Myocyte (in vitro differentiated cells): ENCODE measurements at regions not wholly inside any gene's neighbourhood (a gene's known extent, or its start where the extent isn't known, plus 50 kb on each side); places are given as distances from the start of the nearest gene placed in this dataset.

ENCODE experiments used
- DNase-seq: peaks from one replicate; pipeline ENCODE4 v3.0.0-alpha.2; 2012; ENCODE audit warnings: low read depth

DNA sequence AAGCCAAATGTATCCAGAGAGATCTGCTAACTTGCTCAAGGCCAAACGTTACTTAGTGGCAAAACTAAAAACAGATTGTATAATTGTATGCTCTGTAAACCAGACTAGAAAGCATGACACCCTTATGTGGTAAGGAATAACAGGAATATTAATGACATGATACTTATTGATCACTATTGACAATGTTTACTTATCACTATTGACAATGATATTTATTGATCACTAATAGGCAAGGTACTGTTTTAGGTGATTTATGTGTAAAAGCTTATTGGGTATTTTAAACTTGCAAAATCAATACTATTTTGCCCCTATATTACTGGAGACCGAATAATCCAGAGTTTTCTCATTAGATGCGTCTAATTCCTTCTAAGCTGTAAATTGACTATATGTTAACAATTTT, 985.1 kb downstream of the CDH11 start:
- DNase-seq, result no peak

GRCh38 chr16:64136314-64136713, 985.5 kb downstream of the CDH11 start:
- DNase-seq, result no peak

- peak; percentile 49 for DNase-seq
These were observed 988.5 kb downstream of the CDH11 start for GRCh38 chr16:64133366-64133765.

DNA sequence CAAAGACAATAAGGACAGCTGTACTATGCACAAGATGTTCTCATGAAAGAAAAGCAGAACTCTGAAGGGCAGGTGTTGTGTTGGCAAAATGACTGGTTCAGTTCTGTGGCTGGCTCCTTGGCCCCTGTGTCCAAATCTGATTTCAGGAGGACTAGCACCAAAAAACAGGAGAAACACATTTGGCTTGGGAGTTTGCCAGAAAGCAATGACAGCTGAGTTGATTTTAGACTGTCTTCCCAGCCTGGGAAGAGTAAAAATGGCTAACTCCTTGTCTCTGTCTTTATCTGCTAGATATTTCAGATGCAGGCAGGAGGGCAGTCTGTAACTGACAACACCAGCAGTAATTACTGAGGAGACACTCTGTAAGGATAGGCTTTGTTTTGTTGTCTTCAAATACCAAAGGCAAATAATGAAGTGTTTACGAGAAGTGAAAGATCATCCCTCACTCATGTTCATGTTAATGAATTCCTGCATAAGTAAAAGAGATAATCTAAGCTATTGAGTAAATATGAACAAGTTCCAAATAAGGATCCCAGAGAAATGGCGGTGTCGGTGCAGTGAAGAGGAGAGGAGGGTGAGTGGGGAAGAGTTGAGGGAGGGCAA, 989.0 kb downstream of the CDH11 start:
- peak; percentile 80 for DNase-seq

DNA sequence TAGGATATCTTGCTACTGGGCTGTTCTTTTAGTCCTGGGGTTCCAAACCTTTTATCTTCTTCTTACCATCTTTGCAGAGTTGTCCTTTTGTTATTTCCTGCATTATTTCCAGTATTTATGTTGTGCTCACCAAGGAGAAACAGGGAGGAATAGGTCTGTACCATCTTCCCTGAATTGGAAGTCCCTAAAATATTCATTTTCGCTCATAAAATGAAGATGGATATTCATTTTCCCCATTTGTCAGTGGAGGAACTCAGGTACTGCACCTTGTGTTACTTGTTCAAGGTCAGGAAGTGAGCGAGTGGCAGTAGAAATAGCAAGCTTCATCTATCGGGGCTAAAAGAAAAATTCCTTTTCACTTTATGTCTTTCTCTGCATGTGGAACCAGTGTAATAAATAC, 989.7 kb downstream of the CDH11 start:
- no peak for DNase-seq

GRCh38 chr16:64131423-64131822, 990.4 kb downstream of the CDH11 start:
- DNase-seq, result peak; percentile 63

DNA sequence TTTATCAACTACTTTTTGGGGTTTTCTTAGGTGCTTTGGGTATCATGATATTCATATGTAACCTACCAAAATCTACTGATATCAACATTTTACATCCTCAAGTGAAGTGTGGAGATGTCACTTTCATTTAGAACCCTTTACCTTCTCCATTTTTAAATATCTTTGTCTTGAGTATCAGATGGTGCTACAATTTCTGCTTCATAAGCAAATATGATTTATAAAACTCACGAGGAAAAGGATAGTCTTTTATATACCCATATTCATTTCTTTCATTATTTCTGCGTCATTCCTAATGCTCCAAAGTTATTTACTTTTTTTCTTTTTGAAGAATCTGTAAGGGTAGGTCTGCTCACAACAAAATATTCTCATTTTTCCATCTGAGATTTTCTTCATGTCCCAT, 991.7 kb downstream of the CDH11 start:
- no peak for DNase-seq

DNA sequence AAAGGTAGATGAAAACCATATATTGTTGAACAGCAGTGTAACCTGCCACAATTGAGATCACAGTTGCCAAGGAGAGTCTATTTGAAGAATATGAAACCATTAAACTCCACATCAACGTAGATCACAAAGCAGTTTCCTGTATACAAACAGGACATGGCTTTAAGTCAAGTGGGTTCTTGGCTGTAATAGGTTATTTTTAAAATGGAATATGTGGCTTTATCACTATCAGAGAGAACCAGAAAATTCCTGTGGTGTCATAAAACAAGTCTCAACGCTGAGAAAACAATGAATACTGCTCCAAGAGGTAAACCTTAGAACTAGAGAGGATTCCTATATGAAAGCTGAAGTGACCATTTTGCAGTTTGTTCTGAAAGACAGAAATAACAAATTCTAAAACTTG, 999.7 kb downstream of the CDH11 start:
- DNase-seq, result peak; percentile 37

DNA sequence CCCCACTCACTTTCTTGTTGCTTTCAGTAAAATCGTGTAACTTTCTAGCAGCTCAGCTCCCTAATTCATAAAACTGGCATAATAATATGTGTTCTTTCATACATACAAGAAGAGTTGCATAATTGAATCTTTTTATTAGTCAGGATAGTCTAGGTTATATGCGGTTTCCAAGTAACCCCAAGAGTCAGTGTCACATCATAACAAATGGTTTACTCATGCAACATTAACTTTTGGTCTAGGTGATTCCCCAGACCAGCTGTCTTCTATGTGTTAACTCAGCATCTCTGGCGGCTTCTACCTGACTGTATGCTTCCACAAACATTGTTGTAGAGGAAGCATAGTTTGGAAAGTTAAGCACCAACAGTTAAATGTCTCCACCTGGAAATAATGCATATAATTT, 1000.4 kb downstream of the CDH11 start:
- peak; percentile 76 for DNase-seq

DNA sequence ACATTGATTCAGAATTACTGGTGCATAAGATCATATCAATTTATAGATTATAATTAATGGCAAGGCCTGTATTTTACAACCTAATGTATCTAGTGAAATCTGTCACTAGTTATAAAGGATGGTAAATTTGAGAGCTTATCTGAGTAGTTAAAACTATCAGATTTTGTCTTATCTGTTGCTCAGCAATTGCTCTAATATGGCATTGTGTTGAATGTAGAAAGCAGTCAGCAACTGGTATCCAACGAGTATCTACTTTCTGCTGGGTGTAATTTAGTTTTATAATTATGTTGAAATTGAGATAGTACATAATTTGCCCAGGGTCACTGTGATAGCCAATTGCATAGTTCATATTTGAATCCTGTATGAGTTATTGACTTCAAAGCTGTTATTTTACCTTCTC, 1005.7 kb downstream of the CDH11 start:
- no peak for DNase-seq

DNA sequence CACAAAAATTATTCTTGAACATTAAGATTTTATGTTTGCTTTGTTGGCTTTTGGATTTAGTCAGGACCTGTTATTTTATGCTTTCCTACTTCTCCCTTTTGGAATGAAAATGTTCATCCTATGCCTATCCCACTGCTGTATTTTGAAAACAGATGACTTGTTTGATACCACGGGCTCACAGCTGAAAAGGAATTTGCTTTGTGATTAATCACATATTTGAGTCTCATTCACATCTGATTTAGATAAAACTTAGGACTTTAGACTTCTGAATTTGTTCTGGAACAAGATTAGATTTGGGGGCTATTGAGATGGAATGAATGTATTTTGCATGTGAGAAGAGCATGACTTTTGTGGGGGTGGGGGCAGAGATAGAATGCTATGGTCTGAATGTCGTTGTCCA, 1012.6 kb downstream of the CDH11 start:
- no peak for DNase-seq

DNA sequence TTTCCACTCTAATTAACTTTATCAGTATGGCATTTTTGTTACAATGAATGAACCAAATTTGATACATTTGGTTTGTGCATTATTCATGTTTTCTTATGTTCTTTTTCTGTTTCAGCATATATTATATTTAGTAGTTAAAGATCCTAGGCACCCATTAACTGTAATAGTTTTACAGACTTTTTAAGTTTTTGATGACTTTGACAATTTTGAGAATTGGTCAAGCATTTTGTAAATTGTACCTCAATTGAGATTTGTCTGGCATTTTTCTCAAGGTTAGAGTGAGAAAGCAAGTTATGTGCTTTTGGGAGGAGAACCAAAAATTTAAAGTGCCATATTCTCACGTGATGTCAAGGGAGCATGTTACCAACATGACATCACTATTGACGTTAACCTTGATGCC, 1019.2 kb downstream of the CDH11 start:
- no peak for DNase-seq

- no peak for DNase-seq
These were observed 1023.4 kb downstream of the CDH11 start for GRCh38 chr16:64098451-64098850.

DNA sequence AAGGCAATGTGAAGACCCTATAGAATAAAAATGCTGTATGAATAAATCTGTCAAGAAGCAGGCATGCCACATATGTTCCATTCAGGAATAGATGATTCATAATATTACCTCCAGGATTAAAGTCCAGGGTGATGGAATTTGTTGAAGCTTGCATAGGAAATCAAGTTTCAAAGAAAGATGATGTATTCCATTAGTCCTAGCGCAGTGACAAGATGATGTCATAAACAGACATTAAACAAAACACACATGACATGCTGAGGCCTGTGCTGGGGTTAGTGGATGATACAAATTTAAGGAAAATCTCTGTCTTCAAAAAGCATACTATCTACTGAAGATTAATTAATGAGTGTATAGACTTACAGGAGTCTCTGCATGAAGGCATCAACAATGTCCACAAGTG, 1025.2 kb downstream of the CDH11 start:
- no peak for DNase-seq

DNA sequence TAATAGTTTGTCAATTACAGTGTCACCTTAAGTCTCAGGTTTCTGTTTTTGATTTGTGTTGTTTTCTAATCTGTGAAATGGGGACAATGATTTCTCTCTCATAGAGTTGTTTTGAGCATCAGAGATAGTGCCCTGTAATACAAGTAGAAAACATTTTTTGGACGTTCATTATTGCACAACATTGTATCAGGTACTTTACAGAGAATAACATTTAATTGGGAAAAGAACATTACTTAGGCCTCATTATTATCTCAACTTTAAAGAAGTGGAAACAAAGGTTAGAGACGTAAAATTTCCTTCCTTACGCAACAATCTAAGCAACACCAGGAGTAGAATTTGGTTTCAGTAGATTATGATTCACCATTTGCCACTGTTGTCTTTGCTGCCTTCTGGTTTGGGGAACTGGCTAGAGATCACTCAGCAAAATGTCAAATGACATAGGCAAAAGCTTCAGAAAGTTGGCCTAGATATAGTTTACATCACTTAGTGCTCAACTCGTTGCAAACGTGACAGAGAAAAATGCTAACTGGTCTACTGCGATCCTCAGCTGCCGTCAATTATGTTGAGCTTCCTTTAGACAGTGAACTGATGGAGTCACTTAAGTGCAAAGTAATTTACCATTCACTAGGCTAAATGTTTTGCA, 1026.8 kb downstream of the CDH11 start:
- no peak for DNase-seq

DNA sequence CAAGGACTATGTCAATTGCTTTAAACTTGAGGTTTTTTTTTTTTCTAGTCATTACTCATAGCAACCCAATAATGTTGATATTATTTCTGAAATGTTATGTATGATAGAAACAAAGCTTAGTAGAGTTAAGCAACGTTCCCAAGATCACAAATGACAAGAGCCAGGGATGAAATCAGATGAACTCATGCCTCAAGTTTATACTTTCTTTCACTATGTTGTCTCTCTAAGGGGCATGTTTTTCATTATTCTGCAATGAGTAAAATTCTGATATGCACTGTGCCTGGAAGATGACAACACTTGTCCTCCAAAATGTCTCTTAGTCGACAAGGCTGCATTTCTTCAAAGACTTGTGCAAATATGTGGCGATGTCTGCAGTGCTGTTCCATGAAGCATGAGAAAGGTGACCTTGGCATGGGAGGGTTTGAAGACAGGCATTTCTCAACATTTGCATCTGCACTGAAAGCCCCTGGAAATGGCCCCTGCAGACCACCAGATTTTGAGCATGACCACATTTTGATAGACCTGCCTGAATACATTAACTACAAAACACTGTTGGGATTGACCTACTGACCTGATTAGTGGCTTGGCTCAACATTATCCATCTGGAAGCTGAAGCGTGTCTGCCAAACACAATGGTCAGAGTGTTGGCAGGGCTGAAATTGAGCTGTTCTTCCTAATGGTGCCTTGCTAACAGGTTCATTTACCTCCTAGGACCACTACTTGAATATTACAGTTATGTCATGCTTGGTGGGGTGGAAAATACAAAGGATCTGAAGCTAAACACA, 1027.5 kb downstream of the CDH11 start:
- DNase-seq, result no peak

DNA sequence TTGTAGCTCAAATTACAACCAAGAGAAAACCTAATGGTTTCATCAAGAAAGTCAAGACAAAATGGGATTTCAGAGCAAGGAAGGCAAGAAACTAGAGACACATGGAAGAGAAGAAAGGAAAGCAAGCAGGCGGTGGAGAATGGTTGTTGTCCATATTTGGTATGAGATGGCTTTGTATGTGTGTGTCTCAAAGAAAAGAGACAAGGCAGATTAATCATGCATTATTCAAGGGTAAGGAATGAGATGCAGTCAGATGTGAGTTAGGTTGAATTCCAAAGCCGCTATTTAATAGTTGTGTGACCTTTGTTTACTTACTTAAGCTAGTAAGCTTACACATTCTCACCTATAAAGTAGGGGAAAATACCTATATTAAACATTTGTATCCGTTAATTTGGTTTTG, 1029.6 kb downstream of the CDH11 start:
- peak; percentile 38 for DNase-seq

DNA sequence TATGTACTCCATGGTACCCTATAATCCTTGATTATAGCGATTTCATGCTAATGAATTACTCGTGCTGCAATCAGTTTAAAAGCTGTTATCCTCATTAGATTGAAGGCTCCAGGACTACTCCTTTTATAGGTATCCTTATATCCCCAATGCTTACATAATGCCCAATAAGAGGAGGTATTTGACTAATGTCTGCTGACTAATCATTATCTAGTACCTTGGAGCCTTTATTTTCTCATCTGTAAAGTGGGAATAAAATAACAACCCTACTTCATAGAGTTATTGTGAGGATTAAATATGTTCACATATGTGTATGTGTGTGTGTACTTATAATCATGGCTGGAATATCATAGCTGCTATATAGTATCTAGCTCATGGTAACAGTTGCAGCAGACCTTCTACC, 1031.5 kb downstream of the CDH11 start:
- DNase-seq, result no peak

- DNase-seq, result peak; percentile 70
These were observed 1032.2 kb downstream of the CDH11 start for GRCh38 chr16:64089697-64090096.

- no peak for DNase-seq
These were observed 1033.0 kb downstream of the CDH11 start for GRCh38 chr16:64088838-64089237.

DNA sequence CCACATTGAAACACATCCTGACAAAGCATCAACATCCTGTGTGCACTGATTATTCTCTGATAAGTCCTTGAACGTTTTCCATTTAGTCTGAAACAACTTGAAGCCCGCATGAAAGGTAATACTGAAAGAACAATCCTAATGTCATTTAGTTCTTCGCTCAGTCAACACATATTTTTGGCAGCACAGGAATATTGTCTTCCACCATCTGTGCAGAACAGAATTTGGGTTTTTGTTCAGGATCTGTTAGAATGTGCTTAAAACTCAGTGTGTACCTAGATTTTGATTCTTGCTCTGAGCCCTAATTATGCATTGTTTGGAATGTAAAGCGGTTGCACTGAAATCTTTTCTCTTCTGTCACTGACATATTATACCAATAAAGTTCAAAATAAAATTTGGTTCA, 1036.6 kb downstream of the CDH11 start:
- no peak for DNase-seq

GRCh38 chr16:64084706-64085105, 1037.2 kb downstream of the CDH11 start:
- no peak for DNase-seq
